ENCODE measurements at regions not wholly inside any gene's neighbourhood (a gene's known extent, or its start where the extent isn't known, plus 50 kb on each side); places are given as distances from the start of the nearest gene placed in this dataset.

- ATAC-seq (replicated peaks in 1 of 2) (no peak), DNase-seq (no peak)
- H3K4me1 Mint-ChIP-seq (ENCODE audit: low read depth) = peaks cover 33% of the 10 kb centered on the region
- peaks cover 2 to 9% of the 10 kb centered on the region in 2 donors for H3K36me3 Mint-ChIP-seq (ENCODE audit: insufficient read depth in 2 of 2)
- H3K27me3 Mint-ChIP-seq (ENCODE audit: low read depth) = no peaks in the 10 kb centered on the region
- H3K27ac Mint-ChIP-seq = peak overlapping the region; percentile 96
- H3K4me3 Mint-ChIP-seq = peak overlapping the region; percentile 47 to 52
- H3K9me3 Mint-ChIP-seq = peaks cover 10 to 12% of the 10 kb centered on the region in 2 donors
Measured at GRCh38 chr12:22396735-22397134, 62.2 kb upstream of the ST8SIA1 start.

GRCh38 chr12:22396253-22396652, 61.7 kb upstream of the ST8SIA1 start:
- peaks cover 33% of the 10 kb centered on the region for H3K4me1 Mint-ChIP-seq (ENCODE audit: low read depth)
- H3K27ac Mint-ChIP-seq = peak overlapping the region; percentile 96
- peaks cover 0 to 7% of the 10 kb centered on the region in 2 donors for H3K36me3 Mint-ChIP-seq (ENCODE audit: insufficient read depth in 2 of 2)
- DNase-seq (no peak), ATAC-seq (replicated peaks in 1 of 2) (peak; percentile 27 to 66)
- no peaks in the 10 kb centered on the region for H3K27me3 Mint-ChIP-seq (ENCODE audit: low read depth)
- peak overlapping the region; percentile 28 to 47 for H3K4me3 Mint-ChIP-seq
- H3K9me3 Mint-ChIP-seq = peaks cover 7 to 8% of the 10 kb centered on the region in 2 donors

- no peak for DNase-seq
- no peak overlapping the region for H3K4me3 Mint-ChIP-seq
- H3K27me3 Mint-ChIP-seq (ENCODE audit: low read depth) = no peaks in the 10 kb centered on the region
- peaks cover 33% of the 10 kb centered on the region for H3K4me1 Mint-ChIP-seq (ENCODE audit: low read depth)
- ATAC-seq (replicated peaks in 1 of 2) = no peak
- H3K36me3 Mint-ChIP-seq (ENCODE audit: insufficient read depth in 2 of 2) = peaks cover 0 to 4% of the 10 kb centered on the region in 2 donors
- H3K27ac Mint-ChIP-seq = no peak overlapping the region
- H3K9me3 Mint-ChIP-seq = peaks cover 5 to 6% of the 10 kb centered on the region in 2 donors
Measured at GRCh38 chr12:22395666-22396065, 61.2 kb upstream of the ST8SIA1 start.
